HG03442 (cell line): ENCODE measurements at regions not wholly inside any gene's neighbourhood (a gene's known extent, or its start where the extent isn't known, plus 50 kb on each side); places are given as distances from the start of the nearest gene placed in this dataset.

ENCODE experiments used
- ATAC-seq: cut with Tn5 transposase; IDR thresholded peaks from one replicate; pipeline ENCODE4 v1.9.1; 2021; ENCODE audit warnings: mild to moderate bottlenecking, moderate library complexity; ENCODE audit not compliant: unreplicated experiment

DNA sequence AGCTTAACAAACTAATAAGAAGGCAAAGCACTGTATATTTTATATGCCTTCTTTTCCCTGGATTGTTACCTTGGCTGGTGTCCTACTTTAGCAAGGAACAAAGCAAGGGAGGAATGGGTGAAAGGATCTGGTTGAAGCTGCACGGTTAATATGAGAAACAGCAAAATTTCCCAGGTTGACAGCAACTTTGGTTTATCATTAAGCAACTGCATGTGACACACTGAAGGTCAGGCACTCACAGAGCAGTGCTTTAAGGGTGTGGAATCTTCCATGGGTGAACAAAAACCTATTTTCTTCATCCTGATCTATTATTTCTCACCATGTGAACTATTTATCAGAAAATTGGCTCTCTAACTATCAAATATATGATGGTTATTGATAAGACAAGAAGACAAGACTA, 109.0 kb upstream of the ATP10B start:
- ATAC-seq = no peak

DNA sequence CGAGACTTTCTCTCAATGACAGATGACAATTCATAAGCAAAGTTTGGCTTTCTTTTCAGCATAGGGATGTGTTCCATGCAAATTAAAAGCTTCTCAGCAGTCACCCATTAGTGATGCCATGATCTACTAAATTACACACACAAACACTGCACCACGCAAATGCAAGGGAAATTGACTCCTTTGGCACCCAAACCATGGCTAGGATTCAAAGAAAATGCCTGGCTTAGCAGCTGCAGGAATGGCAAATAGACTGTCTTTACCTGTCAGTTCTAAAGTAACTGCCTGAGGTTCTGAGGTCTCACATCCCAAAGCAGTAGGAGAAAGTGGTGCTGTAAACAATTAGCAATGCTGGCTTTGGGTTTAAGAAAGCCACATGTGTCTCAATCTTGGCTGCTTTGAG, 108.6 kb upstream of the ATP10B start:
- ATAC-seq = no peak

GRCh38 chr5:160959804-160960203, 107.8 kb upstream of the ATP10B start:
- ATAC-seq = peak; percentile 59

DNA sequence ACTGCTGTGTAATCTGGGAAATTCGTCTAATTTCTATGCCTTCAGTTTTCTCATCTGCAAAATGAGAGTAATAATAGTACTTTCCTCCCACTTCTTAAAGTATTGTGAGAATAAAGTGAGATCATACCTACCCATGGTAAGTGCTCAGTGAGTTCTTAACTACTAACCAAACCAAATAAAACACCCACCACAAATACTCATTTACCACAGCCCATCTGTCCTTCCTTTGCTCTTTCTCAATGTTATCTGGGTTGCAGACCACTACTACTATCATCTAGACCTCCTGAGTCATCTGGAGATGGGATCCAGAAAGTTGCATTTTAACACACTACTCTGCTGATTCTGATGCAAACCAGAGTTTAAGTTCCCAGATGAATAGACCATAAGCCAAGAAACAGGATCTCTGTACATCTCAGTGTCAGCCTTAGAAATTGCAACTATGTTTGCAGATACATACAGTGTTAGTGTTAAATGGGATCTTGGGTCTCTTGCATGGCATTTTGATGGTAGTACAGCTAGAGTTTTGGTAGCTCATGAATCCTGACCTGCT, 105.4 kb upstream of the ATP10B start:
- ATAC-seq = peak; percentile 53

DNA sequence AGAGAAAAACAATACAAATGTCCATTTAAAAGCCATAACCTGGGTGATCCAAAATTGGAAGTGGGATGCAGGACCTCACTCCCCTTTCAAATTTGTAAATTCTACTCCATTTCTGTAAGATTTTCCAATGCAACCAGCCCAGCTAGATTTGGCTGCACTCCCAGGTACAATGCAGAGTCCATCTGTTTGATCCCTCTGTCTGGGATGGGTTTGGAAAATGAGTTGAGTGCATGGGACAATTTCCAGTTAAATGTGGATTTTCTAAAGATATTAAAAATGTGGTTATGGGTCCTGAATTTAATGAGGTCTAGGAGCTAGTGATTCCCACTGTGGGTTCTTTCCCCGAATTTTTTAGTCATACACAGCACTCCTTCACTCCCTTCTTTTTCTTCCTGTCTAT, 104.0 kb upstream of the ATP10B start:
- ATAC-seq = no peak

- ATAC-seq = no peak
Measured at GRCh38 chr5:160950311-160950710, 98.3 kb upstream of the ATP10B start.

DNA sequence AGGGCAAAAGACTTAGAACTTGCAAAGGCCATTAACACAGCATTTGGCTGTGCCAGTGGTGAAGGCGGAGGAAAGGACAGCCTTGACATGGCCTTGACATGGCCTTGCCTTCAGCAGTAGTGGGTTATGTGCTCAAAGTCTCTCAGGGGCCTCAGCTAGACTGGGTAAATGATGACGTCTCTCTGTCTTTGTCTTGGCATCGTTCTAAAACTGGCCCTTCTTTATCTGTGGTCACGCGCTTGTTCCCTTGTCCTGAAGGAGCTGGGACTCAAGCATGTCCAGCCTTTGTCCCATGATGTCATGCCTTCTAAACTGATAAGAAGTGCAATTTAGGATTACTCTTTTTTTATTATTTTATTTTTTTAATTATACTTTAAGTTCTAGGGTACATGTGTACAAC, 88.7 kb upstream of the ATP10B start:
- ATAC-seq = no peak

DNA sequence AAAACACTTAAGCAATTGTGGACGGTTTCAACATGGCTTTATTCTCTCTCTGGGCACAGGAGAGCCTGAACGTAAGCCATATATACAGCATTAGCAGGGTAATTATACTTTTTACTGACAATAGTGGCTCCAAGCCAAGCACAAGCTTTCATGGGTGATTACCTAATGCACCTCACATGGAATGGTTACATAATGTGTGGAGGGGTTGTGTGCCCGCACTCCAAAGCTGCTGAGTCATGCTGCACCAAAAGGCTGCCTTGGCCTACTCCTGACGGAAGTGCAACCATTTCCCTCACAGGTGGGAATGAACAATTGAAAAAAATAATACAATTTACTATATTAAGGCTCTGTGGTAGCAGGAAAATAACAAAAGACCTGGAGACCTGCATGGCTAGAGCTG, 86.5 kb upstream of the ATP10B start:
- no peak for ATAC-seq

GRCh38 chr5:160937570-160937969, 85.6 kb upstream of the ATP10B start:
- no peak for ATAC-seq

GRCh38 chr5:160935776-160936175, 83.8 kb upstream of the ATP10B start:
- no peak for ATAC-seq

DNA sequence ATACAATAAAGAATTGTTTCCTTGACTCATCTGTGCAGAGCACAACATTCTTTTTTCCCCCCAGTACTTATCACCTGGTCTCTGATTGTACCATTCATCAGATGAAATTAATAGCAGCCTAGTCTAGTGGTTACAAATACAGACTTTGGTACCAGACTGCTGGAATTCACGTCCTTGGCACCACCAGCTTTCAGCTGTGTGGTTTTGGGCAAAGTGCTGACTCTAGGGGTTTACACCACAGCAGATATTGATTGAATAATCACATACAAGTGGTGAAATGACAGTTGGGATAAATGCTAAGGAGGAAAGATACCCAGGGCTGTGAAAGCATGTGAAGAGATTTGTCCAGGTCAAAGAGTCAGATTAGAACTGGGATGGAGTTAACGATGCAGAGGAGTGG, 79.3 kb upstream of the ATP10B start:
- no peak for ATAC-seq

DNA sequence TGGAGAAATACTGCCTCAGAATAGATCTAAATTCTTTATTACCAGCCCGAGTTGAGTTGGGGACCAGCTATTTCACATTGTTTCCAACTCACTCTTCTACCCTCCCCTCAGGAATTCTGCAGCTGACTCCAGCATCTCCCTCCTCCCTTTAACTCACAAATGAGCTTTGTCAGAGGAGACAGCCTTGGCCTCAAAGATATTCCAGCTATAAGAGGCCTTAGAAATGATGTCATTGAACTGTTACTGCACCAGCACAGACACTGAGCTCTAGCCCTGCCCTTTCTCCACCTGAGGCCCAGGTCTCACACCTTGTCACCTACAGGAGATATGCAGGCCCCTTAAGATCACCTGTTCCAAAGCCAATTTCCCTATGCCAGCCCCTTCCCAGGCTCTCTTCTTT, 78.4 kb upstream of the ATP10B start:
- no peak for ATAC-seq

- ATAC-seq = no peak
Measured at GRCh38 chr5:160929906-160930305, 77.9 kb upstream of the ATP10B start.

GRCh38 chr5:160929360-160929759, 77.3 kb upstream of the ATP10B start:
- no peak for ATAC-seq

GRCh38 chr5:160926428-160926827, 74.4 kb upstream of the ATP10B start:
- no peak for ATAC-seq

- no peak for ATAC-seq
Measured at GRCh38 chr5:160925281-160925680, 73.3 kb upstream of the ATP10B start.

DNA sequence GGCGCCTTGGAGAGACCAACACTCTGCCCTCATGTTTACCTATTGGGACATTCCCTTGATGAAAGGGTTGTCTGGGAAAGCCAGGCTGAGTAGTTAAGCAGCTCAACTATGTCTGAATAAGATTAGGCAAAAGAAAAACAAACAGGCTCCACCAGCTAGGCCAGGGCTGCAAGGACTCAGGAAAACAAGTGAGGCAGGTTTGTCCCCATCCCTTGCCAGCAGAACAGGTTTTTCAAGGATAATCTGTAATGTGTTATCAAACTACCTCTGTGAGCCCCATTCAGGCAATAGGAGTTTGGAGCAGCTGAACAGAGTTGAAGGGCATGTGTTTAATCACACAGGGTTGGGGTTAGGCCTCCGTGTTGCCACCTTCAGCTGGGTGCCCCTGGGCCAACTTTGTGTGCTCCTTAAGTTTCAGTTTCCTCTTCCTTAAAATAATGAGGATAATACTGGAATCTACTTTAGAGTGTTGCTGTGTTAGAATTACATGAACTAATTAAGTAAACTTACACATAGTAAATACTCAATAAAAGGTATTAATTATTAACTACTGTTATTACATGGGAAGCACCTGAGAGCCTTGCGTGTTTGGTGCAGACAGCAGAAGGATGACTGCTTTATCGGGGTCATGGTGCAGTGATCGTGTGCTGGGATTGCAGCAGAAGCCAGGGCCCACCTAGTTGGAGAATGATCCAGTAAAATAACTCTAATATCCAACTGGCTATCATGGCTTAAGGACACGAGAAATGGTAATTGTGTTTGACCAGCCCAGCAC, 72.1 kb upstream of the ATP10B start:
- ATAC-seq = no peak

- ATAC-seq = no peak
Measured at GRCh38 chr5:160923411-160923810, 71.4 kb upstream of the ATP10B start.

DNA sequence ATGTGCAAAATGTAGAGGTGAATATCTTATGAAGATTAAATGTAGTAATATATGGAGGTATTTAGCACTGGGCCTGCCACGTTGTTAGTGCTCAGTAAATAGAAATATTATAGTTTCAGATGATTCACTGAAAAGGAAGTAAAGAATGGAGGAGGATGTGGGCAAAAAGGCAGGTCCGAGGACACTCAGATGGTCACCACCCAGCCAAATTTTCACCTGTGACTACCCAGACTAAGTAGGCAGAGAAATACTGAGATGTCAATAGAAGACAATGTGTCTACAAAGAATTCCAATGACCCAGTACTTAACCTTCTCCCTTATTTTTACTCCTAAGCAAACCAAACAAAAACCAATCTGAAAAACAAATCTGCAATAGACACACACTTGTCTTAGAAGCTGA, 70.3 kb upstream of the ATP10B start:
- no peak for ATAC-seq

DNA sequence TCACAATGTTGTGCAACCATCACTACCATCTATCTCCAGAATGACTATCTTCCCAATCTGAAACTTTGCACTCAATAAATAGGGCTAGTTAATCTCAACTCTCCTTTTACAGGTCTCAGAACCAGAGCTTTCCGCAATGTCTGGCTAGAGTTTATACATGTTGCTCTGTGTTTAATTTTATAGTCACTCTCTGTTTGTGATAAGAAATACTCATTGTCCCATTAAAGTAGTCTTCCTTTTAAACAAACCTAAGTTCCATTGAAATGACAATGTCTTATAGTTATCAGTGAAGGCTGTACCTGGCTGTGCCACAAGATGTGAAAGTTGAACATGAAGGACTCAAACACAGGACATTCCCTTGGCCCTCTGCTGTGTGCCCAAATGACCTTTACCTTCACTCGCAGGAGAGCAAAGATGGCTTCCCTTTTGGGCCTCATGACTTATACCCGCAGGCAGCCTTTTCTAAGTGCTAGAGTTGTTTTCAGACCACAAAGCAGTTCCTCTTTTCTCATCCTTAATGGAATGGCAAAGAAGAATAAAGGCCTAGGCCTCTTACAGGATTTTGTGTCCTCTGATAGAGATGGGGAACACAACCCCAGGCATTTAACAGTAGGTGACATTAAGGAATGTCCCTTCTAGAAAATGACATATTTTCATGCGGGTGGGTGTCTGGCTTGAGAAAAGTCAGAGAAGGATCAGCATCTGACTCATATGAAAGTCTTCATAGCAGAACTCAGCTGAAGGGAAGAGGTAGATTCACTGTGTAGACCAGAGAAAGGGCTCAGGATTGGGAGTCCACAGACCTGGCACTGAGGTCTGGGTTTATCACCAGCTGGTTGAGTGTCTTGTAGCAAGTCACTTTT, 69.6 kb upstream of the ATP10B start:
- no peak for ATAC-seq

GRCh38 chr5:160919626-160920025, 67.6 kb upstream of the ATP10B start:
- no peak for ATAC-seq

DNA sequence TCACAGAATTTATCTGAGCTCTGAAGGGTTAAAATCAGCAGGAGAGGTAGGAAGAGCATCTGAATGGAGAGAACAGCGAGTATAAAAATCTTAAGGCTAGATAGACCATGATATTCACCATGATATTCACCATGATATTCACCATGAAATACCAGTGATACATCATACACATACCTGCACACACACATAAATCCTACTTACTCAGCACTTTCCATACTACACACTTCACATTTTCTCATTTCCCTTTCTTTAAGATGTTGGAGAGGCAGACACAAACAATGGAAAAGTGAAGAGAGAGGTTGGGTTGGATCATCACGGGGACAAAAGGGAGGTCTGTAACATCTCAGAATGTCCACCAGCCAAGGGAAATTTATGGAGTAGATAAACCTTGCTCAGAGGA, 66.4 kb upstream of the ATP10B start:
- no peak for ATAC-seq
